Gastroesophageal sphincter (tissue), 4 donors: ENCODE measurements at regions not wholly inside any gene's neighbourhood (a gene's known extent, or its start where the extent isn't known, plus 50 kb on each side); places are given as distances from the start of the nearest gene placed in this dataset.

ENCODE experiments used
- ATAC-seq: fragments of 150-250 bp; one replicate; pipeline ENCODE4 v1.9.1; 2016; ENCODE audit warnings: mild to moderate bottlenecking, moderate library complexity
- H3K27ac ChIP-seq, 4 donors: fragments of 200-600 bp; sonication (generic) in 3 of 4; 1 replicate in 3 of 4; 2 replicates in 1 of 4; pipeline ENCODE4 v1.5.1; 2016 to 2019
- H3K27me3 ChIP-seq: fragments of 200-600 bp; sonication (generic); one replicate; pipeline ENCODE4 v1.5.1; 2019
- H3K36me3 ChIP-seq, 2 donors: fragments of 200-600 bp; sonication (generic); one replicate each; pipeline ENCODE4 v1.5.1; 2019; ENCODE audit warnings: control low read depth in 1 of 2
- H3K4me1 ChIP-seq, 3 donors: fragments of 200-600 bp; sonication (generic); 1 replicate in 2 of 3; 2 replicates in 1 of 3; pipeline ENCODE4 v1.5.1; 2016 to 2019; ENCODE audit warnings: control low read depth in 2 of 3
- H3K4me3 ChIP-seq, 2 donors: fragments of 200-600 bp; sonication (generic); one replicate each; pipeline ENCODE4 v1.5.1; 2019; ENCODE audit warnings: mild to moderate bottlenecking in 1 of 2, moderate library complexity in 1 of 2
- H3K9me3 ChIP-seq, 3 donors: fragments of 200-600 bp; sonication (generic); one replicate each; pipeline ENCODE4 v1.5.1; 2017 to 2019; ENCODE audit warnings: control low read depth in 2 of 3
- EP300 ChIP-seq: sonication (generic); formaldehyde crosslinking; IDR thresholded peaks from one replicate; pipeline ENCODE4 v1.6.1; 2017; ENCODE audit warnings: antibody characterized with exemption, mild to moderate bottlenecking
- POLR2A ChIP-seq, 2 donors: fragments of 450-650 bp; IDR thresholded peaks; one replicate each; pipeline ENCODE4 v1.6.1; 2017; ENCODE audit warnings: antibody characterized with exemption in 2 of 2, mild to moderate bottlenecking in 2 of 2, moderate library complexity in 1 of 2
- POLR2AphosphoS5 ChIP-seq: sonication (generic); formaldehyde crosslinking; IDR thresholded peaks from one replicate; pipeline ENCODE4 v1.6.1; 2017; ENCODE audit warnings: antibody characterized with exemption
- WGBS, 2 donors: methylation state at CpG; one replicate each; pipeline ENCODE4 v1.1.5; 2018; ENCODE audit warnings: low coverage in 1 of 2; 5-methylcytosine and 5-hydroxymethylcytosine counted together
- TF ChIP-seq, protein P1 (sequence below), 4 experiments: fragments of 200-600 bp in 2 of 4; fragments of 450-650 bp in 2 of 4; sonication (generic) in 1 of 4; IDR thresholded peaks; one replicate each; pipeline ENCODE4 v1.5.1; 2017 to 2019; ENCODE audit warnings: antibody characterized with exemption in 4 of 4, mild to moderate bottlenecking in 2 of 4, moderate library complexity in 2 of 4

DNA sequence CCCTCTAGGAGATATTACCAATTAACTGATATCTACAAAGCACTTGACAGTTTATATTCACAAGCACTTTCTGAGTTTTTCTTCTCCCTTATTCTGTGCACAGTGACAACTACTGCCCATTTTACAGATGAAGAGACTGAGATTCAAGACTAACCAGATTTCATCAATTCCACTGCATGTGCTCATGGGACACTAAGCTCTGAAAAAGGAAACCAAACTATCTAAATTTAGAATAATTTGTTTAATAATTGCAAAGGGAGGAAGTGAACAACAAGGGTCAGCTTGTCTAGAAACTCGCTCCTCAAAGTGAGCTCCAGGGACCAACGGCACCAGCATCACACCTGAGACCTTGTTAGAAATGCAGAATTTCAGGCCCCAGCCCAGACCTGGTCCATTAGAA is 50.8 kb upstream of the MYLIP start:
- H3K36me3 ChIP-seq = no peaks in the 10 kb centered on the region
- no peak for ATAC-seq
- H3K9me3 ChIP-seq = no peaks in the 10 kb centered on the region
- H3K27me3 ChIP-seq = no peaks in the 10 kb centered on the region
- no peak overlapping the region for H3K27ac ChIP-seq
- 75 to 84% methylated on average over 2 of the region's 2 CpGs for WGBS, 2 donors
- TF ChIP-seq POLR2A (IDR thresholded peaks at IDR 0.05) (no peak), POLR2AphosphoS5 (no peak), EP300 (no peak)
- TF ChIP-seq, protein P1, sequence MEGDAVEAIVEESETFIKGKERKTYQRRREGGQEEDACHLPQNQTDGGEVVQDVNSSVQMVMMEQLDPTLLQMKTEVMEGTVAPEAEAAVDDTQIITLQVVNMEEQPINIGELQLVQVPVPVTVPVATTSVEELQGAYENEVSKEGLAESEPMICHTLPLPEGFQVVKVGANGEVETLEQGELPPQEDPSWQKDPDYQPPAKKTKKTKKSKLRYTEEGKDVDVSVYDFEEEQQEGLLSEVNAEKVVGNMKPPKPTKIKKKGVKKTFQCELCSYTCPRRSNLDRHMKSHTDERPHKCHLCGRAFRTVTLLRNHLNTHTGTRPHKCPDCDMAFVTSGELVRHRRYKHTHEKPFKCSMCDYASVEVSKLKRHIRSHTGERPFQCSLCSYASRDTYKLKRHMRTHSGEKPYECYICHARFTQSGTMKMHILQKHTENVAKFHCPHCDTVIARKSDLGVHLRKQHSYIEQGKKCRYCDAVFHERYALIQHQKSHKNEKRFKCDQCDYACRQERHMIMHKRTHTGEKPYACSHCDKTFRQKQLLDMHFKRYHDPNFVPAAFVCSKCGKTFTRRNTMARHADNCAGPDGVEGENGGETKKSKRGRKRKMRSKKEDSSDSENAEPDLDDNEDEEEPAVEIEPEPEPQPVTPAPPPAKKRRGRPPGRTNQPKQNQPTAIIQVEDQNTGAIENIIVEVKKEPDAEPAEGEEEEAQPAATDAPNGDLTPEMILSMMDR (IDR thresholded peaks at IDR 0.05) = no peak
- H3K4me3 ChIP-seq = no peak overlapping the region
- H3K4me1 ChIP-seq = no peaks in the 10 kb centered on the region

DNA sequence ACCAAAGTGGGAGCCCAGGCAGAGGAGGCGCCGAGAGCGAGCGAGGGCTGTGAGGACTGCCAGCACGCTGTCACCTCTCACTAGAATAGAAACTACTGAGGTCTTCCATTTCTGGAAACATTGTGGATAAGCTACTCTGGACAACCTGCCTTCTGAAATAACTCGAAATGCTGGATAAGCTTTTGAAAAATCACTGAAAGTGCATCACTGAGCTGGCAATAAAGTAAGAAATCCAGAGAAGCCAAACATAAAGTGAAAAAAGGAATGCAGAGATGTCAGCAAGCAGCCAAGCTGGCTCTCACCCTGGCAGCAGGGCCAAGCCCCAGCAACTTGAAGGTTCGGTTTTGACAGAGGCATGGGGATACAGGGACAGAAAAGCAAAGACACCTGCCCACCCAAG is 59.2 kb upstream of the MYLIP start:
- ATAC-seq = no peak

DNA sequence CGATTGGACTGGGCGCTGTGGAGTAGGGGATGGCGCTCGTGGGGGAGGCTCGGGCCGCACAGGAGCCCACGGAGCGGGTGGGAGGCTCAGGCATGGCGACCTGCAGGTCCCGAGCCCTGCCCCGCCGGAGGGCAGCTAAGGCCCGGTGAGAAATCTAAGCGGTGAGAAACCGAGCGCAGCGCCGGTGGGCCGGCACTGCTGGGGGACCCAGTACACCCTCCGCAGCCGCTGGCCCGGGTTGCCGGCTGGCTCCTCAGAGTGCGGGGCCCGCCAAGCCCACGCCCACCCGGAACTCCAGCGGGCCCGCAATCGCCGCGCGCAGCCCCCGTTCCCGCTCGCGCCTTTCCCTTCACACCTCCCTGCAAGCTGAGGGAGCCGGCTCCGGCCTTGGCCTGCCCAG is 59.7 kb upstream of the MYLIP start:
- H3K27me3 ChIP-seq = no peaks in the 10 kb centered on the region
- H3K36me3 ChIP-seq = no peaks in the 10 kb centered on the region
- no peak for ATAC-seq
- TF ChIP-seq, protein P1 (IDR thresholded peaks at IDR 0.05) = no peak
- TF ChIP-seq POLR2A (IDR thresholded peaks at IDR 0.05) = no peak
- no peak for TF ChIP-seq EP300
- no peak overlapping the region for H3K4me3 ChIP-seq
- 100% methylated on average over 4 of the region's 39 CpGs; no CpG with 5 or more reads in 1 of the 2 donors for WGBS, 2 donors
- no peak overlapping the region for H3K27ac ChIP-seq
- no peaks in the 10 kb centered on the region for H3K4me1 ChIP-seq
- no peaks in the 10 kb centered on the region for H3K9me3 ChIP-seq

More for the DNA sequence above, 59.2 kb upstream of the MYLIP start:
- no peak overlapping the region for H3K27ac ChIP-seq
- WGBS, 2 donors = 71 to 100% methylated on average over 2 to 3 of the region's 7 CpGs
- no peak overlapping the region for H3K4me3 ChIP-seq
- no peaks in the 10 kb centered on the region for H3K9me3 ChIP-seq
- no peaks in the 10 kb centered on the region for H3K27me3 ChIP-seq
- H3K4me1 ChIP-seq = no peaks in the 10 kb centered on the region
- no peaks in the 10 kb centered on the region for H3K36me3 ChIP-seq
- TF ChIP-seq POLR2AphosphoS5 (no peak), EP300 (no peak), POLR2A (IDR thresholded peaks at IDR 0.05) (no peak)
- TF ChIP-seq, protein P1 (IDR thresholded peaks at IDR 0.05) = no peak

DNA sequence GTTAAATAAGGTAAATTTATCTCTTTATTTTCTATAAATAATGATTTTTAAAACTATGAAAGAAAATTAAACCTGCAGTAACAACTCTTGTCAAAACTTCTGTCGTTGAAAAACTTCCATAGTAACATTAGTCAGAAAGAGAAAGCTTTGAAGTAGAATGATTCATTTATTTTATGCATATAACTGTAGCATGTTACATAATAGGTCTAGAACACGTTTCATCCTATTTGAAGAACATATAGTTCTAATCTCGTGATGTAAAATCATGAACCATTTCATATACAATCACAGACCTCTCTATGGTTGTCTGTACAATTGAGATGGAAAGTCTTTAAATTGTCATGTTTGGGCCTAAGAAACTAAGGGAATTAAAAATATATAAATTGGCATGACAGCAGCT is 61.3 kb upstream of the MYLIP start:
- Histone ChIP-seq H3K9me3 (no peaks in the 10 kb centered on the region), H3K27me3 (no peaks in the 10 kb centered on the region), H3K36me3 (no peaks in the 10 kb centered on the region), H3K27ac (no peak overlapping the region), H3K4me1 (no peaks in the 10 kb centered on the region), H3K4me3 (no peak overlapping the region)
- no peak for ATAC-seq
- TF ChIP-seq POLR2A (IDR thresholded peaks at IDR 0.05) (no peak), EP300 (no peak), POLR2AphosphoS5 (no peak)
- TF ChIP-seq, protein P1 (IDR thresholded peaks at IDR 0.05) = no peak
- 78 to 85% methylated on average over 3 of the region's 3 CpGs for WGBS, 2 donors

DNA sequence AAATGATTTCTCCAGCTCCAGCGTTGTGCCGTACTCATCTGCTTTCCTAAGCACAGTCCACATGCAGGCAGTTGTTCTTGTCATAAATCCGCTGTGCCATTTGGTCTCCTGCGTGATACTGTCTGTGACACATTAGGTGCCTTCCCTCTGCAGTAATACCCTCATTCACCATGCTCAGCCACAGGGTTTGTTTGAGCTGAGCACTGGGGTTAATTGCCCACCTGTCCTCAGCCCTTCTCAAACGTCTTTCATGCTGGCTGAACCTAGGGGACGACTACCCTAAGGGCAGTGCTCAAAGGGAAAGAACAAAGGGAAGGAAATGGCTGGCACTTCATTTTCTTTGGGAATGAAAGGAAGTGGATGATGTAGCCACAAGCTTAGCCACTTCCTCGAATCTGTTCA is 64.2 kb upstream of the MYLIP start:
- H3K36me3 ChIP-seq = no peaks in the 10 kb centered on the region
- no peak for TF ChIP-seq EP300
- TF ChIP-seq POLR2A (IDR thresholded peaks at IDR 0.05) = no peak
- TF ChIP-seq, protein P1 (IDR thresholded peaks at IDR 0.05) = no peak
- TF ChIP-seq POLR2AphosphoS5 = no peak
- no peak for ATAC-seq
- no peak overlapping the region for H3K27ac ChIP-seq
- H3K9me3 ChIP-seq = no peaks in the 10 kb centered on the region
- no peaks in the 10 kb centered on the region for H3K4me1 ChIP-seq
- no peaks in the 10 kb centered on the region for H3K27me3 ChIP-seq
- no peak overlapping the region for H3K4me3 ChIP-seq
- WGBS, 2 donors = 29 to 33% methylated on average over 3 of the region's 7 CpGs
